Mesenteric fat pad (tissue), 1 donor: ENCODE measurements at regions not wholly inside any gene's neighbourhood (a gene's known extent, or its start where the extent isn't known, plus 50 kb on each side); places are given as distances from the start of the nearest gene placed in this dataset.
"Not testable (repeated sequence)": the region's sequence is repeated elsewhere in the genome, so short reads cannot be mapped to it uniquely, and the experiment has no call there.

ENCODE experiments used
- DNase-seq: peaks from one replicate; pipeline ENCODE4 v3.0.0-alpha.2; 2020; ENCODE audit warnings: low spot score
- donor health status: DM: yes; HTN: yes; CAD: no.

DNA sequence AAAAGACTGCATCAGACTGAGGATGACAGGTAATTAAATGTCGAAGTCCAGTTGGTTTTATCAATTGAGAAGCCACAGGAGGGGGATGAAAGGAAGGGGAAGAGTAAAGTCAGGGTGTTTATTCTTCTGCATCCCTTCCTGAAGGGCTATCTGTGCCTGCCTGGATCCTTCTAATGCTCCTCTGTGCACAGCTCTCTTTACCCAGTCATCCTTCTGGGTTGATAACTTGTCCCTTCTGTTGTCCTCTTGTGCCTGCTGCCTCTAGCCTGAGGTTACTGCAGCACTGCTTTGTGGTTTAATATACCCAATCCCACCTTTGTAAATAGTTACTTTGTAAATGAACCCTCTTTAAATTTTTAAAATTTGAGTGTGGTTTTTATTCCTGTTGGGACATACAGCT lies 1127.3 kb downstream of the EPHA7 start:
- DNase-seq: no peak

DNA sequence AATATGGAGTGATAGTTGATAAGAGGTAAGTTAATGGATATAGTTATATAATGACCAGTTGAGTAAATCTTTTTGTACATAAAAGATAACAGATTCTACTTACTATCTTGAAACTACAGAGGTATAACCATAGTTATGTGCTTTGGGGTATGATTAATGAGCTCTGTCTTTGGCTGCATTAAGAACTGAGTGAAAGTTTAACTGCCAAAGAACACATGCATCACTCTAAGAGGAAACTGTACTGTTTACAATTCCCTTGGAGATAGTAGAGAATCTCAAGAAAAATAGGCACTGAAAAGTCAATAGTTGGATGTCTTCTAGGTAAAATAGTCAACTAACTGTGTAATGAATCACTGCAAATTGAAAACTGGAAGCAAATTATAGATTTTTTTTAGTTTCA lies 1129.5 kb downstream of the EPHA7 start:
- DNase-seq: no peak

DNA sequence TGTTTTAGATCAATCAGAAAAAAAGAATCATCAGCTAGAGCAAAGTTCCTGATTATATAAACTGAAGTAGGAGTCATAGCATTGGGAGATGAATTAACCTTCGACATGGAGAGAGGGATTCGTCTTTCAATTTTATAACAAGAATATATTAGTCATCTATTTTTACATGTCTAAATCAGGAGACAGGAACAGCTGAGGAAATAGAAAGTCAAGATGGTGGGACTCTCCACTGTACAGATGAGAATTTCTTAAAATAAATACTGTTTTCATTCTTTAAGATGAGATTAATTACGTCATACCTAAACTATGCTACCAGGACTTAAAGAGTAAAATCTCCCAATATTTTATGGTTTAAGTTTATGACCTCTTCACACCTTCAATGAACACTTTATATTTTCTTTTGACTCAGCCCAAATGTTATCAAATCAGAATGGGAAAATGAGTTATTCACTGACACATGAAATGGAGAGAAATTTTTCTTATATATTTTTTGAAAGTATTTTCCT lies 1137.7 kb downstream of the EPHA7 start:
- no peak for DNase-seq

DNA sequence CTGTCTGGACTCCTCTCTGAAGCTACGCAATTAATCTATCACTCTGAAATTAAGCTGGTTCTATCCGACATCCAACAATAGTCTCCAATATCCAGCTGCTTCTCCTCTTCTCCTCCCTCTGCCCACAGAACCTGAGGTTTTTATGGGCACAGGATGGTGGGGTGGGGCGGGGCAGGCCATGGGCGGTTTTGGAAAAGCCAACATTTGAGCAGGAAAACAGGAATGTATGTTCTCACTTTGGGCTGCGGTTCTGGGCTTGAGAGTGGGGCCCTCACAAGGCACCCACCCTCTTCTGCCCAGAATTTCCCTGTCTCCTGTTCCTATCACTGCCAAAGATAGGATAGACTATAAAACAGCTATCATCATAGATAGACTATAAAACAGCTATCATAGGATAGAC lies 1144.2 kb downstream of the EPHA7 start:
- DNase-seq: no peak

DNA sequence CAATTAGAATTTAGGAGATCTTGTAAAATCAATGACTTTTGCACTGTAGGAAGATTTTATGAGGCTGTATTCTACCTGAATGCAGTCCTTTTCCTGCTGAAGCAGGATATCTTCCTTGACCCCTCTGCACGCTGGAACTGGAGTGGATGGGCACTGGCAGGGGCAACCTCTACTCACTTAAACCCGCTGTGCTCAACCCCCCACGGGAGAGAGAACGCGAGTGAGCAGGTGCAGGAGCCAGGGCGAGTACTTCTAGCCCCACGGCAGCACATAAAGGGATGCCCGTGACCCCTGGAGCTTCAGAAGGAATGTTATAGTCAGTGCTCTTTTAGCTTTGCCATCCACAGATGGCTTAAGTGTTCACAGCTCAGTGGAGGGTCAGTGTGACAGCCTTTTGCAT lies 1144.8 kb downstream of the EPHA7 start:
- no peak for DNase-seq

DNA sequence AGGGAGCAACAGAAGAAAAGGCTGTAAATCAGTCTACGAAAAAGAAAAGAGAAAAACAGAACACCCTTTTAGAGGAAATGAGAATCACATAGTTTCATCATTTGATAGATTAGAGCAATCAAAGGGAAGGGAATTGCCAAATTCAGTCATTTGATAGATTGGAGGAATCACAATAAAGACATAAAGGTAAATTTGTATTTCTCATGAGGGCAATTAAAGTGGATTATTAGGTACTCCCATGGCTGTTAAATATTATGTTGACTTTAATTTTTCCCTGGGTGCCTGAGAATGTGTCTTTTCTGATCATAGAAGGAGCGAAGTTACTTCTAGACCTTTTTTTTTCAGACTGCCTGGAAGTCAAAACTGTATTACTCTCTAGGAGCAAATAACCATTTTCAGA lies 1145.7 kb downstream of the EPHA7 start:
- DNase-seq: no peak

DNA sequence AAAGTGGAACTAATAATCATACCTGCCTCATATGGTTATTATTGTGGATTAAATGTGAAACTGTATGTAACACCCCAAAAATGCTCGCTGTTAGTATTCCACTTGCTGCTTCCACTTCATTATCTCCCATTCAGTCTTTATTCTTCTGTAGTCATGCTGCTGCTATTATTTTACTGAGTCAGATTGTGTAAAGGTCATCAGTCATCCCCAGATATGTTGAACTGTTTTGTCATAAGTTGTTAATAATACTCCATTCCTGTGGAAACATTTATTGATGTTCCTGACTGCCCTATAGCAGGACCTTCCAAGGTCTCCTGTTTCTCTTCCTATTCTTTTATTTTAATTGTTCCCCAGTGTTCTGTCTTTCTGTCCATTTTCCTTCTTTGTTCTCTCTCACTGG lies 1148.3 kb downstream of the EPHA7 start:
- no peak for DNase-seq

DNA sequence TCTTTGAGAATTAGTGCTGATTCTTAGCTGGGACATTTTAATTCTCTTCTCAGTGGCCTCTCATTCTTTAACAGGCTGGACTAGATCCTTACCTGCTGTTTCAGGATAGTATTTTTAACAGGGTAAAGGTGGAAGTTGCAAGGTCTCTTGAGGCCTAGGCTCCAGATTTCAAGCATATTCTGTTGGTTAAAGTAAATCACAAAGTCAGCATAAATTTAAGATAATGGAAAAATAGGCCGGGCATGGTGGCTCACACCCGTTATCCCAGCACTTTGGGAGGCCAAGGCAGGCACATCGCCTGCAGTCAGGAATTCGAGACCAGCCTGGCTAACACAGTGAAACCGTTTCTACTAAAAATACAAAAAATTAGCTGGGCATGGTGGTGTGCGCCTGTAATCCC lies 1149.0 kb downstream of the EPHA7 start:
- DNase-seq: no peak

DNA sequence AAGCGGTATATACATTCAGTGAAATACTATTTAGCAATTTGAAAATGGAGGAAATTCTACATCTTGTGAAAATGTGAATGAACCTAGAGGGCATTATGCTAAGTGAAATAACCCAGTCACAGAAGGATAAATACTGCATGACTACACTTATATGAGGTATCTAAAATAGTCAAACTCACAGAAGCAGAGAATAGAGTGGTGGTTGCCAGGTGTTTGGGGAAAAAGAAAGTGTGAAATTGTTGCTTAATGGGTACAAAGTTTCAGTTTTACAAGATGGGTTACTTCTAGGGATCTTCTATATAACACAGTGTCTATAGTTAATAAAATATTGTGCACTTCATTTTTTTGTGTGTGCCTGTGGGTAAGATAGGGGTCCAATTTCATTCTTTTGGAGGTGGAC lies 1152.0 kb downstream of the EPHA7 start:
- DNase-seq: no peak

DNA sequence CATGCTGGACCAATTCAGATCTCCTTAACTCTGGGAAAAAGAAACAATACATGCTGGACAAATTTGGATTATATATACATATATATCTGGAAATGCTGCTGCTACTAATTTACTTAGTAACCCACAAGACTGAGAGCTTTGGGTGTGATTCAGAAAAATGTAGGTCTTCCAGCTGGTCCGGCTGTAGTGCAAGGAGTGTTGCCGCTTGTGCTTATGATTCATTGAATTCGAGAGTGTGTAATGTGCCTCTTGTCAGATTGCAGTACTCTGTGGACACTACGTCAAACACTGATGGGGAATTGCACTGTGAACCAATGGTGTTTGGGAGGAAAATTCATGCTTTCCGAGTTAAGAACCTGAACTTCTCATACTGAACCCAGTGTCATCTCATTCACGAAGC lies 1155.5 kb downstream of the EPHA7 start:
- DNase-seq: no peak

DNA sequence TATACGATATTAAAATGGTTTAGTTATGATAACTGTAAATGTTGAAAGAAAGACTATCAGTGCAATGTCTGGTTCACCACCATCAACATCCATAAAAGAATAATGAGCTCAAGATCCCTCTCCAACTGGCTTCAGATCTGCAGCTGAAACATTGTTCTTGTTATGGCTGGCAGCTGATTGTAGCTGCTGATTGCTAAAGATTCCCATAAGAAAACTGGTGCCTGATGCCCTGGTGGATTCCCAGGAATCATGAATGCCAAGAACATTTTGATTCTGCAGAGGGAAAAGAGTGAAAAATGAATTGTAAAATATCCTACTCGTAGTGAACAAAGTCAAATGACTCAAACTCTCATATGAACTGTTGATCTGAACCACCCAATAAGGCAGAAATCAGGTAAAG lies 1160.2 kb downstream of the EPHA7 start:
- DNase-seq: no peak

DNA sequence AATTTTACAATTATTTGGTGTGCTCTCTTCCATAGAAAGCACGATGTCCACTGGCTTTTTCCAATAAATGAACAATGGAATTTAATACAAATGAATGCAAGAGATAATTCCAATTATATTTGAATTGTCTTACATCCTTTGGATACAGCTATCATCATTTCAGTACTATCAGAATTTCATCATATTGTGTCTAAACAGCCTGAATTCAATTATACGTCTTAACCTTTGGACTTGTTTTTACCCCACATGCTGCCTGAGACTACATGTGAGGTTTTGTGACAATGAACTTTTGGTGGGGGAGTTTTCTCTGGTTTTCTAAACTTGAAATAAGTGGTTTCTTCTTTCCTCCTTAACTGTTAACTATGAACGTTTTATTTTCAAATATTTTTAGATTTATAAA lies 1176.0 kb downstream of the EPHA7 start:
- no peak for DNase-seq

DNA sequence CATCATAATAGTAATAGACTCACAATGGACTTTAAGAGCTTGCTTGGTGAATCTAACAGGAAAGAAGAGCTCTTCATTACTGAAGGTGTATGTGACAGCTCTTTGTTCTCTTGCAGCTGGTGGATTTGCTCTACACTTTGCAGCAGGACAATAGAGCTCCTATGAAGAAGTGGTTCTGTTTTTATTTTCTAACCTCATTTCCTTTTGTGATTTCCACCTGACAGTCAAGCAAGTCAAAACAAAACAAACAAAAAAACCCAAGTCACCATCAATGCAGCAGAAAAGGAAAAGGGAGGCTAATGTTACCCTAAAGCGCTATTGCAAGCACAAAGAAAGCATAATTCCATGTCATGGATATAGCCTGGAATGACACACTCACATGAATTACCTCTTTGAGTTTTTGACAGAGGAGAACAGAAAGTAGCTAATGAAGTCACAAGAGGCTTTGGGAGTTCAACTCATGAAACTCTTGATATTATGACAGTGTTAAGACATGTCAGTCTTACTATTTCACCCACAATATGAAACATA lies 1188.1 kb downstream of the EPHA7 start:
- no peak for DNase-seq

DNA sequence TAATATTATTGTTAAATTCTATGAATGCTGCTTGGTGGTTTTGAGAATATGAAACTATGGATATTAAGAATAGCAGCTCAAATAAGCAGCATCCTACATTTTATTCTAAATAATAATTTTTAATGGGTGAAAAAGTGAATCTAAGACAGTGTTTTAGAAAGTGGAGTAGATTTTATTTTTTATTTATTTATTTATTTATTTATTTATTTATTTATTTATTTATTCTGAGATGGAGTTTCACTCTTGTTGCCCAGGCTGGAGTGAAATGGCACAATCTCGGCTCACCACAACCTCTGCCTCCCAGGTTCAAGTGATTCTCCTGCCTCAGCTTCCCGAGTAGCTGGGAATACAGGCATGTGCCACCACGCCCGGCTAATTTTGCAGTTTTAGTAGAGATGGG lies 1199.4 kb downstream of the EPHA7 start:
- not testable (repeated sequence) for DNase-seq

DNA sequence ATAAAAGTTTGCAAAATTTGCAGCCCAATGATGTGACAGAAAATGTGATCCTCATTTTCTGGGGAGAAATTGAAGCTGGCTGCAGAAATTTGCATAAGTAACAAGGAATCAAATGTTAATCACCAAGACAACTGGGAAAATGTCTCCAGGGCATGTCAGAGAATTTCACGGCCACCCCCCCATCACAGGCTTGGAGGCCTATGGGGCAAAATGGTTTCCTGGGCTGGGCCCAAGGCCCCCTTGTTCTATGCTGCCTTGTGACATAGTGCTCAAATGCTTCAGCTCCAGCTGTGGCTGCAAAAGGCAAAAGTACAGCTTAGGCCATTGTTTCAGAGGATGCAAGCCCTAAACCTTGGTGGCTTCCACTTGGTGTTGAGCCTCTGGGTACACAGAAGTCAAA lies 1202.6 kb downstream of the EPHA7 start:
- no peak for DNase-seq

DNA sequence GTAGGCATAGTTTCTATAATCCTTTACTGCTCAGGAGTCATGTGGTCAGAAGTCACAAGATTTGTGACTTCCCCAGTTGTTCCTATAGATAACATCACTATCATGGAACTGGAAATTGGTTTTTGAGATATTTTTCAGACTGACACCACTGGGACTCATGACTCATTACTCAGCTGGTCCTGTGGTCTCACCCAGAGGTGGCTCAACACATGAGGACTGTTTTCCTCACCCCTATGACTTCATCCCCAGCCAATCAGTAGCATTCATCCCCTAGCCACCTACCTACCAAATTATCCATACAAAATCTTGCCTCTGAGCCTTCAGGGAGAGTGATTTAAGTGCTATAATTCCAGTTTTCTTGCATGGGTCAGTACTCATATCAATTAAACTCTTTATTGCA lies 1217.7 kb downstream of the EPHA7 start:
- no peak for DNase-seq

DNA sequence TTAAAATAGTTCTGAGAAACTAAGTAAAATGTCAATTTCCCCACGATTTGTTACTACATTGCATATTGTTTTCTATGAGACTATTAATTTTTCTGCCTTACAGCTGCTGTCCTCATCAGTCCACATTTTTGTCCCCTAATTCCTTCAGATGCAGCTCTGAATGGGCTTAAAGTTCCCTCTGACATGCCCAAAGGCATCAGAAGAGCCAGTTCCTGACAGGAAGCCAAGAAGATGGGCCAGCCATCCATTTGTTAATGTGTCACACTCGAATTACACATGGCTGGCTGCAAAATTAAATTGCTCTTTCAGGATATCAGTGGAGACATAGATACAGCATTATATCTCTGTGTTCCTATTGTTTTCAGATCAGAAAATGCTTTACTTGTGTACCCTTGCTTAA lies 1223.0 kb downstream of the EPHA7 start:
- DNase-seq: no peak

DNA sequence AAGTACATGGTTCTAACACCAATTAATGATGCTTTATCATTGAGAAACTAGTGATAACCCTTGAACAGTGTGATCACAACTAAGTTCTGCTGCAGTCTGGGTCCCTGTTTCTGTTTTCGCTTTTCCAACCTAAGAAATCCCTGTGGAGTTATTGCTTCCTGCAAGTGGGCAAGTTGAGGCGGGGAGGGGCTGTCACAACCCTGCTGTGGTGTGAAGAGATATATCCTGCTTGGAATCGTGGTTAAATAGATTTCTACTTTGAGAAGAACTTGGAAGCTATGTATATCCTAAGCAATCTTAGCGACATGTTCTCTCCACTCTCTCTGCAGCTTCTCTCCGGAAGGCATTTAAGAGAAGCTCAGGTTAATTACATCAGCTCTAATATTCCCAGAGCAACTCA lies 1223.6 kb downstream of the EPHA7 start:
- DNase-seq: no peak

DNA sequence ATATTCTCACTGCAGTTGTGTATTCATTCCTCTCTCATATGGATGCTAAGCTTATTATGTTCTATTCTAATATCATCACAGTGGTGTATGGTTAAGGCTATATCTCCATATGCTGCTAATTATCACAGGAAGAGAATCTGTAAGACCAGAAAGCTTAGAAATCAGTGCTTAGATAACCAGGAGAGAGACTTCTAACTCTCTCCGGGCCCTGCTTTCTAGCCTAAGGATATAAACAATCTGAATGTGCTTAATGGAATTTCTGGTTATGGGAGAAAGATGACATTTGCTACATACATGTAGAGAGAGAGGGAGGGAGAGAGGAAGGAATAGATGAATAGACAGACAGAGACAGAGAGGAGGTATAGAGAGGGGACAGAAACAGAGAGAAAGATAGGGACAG lies 1231.3 kb downstream of the EPHA7 start:
- no peak for DNase-seq

DNA sequence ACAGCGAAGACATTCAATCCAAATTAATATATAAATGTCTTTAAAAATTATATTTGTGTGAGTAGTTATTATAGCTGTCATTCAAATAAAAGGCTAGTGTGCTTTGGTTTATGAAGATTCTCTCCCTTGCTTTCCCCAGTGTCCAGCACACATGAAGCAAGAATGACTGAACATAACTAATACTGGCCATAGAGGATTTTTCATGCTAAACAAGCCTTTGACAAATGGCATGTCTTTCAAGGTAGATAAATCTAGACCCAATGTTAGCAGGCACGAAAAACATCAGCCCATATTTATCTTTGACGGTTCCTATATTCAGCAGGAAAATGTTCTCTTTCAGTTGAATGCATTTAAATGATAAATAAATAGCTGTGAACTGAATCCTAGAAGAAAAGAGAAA lies 1234.4 kb downstream of the EPHA7 start:
- DNase-seq: no peak

DNA sequence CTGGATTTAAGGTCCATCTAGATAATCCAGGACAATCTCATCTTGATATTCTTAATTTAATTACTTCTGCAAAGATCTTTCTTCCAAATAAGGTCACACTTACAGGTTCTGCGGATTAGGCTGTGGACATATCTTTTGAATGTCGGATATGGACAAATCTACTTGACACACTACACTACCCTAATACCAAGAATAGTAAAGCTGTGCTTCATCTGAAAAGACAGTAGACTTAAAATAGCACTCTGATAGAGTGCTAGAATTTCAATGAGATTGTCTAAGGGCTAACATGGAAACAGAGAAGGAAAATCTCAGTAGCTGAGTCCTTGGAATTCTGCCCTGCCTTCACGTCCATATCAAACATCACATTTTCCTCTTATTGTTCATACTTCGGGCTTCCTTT lies 1238.0 kb downstream of the EPHA7 start:
- DNase-seq: no peak

DNA sequence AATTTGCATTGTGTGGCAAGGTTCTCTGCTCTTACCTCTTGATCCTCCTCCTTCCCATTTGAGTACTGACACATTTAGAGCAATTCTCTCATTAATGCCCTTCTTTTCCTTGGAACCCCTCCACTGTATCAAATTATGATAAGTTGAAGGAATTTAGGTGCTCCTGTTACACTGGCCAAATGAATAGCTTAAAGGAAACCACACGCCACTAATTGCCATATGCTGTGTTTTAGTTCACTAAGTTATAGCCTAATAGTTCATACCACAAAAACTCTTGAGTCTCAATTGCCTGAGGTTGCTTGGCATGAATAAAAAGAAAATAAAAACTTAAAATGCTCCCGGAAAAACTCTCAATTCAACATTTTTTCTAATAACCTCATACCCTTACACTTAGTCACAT lies 1239.3 kb downstream of the EPHA7 start:
- no peak for DNase-seq

DNA sequence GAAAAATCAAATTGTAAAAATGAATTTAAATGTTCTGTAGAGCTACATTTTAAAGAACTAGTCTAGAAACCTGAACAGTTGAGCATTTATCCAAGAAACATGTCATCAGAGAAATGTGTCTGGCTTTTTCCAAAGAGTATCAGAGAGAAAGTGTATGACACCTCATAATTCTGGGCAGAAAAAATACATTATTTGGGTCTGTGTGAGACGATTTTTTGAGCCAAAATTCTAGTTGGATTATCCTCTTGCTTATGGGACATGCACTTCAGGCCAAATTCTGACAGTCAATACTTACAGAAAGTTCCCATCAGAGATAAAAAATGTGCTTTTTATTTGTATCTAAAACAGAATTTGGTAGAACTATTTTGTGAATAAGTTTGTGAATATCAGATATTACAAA lies 1242.7 kb downstream of the EPHA7 start:
- DNase-seq: no peak

DNA sequence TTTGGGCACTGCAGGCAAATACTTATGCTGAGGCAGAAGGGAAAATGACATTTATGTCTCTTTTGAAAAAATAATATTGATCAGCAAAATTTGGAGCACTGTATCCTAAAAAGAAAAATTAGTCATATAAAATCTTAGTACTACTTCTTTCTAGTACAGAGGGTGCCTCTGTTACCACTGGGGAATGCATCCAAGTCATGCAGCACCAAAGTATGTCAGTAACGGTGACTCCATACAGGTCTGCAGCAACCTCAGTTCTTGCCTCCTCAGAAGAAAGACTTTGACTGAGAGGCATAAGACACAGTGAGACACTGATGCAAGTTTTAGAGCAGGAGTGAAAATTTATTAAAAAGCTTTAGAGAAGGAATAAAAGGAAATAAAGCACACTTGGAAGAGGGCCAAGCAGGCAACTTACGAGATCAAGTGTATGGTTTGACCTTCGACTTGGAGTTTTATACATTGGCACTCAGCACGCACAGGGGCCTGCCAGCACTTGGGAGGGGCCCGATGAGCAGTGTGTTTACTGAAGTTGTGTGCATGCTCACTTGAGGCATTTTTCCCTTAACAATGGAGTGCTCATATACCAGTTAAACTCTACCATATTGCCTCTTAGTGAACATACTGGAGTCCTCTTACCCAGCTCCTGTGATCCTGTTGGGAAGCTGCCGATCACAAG lies 1244.8 kb downstream of the EPHA7 start:
- no peak for DNase-seq
